A673 (cell line): ENCODE measurements at regions not wholly inside any gene's neighbourhood (a gene's known extent, or its start where the extent isn't known, plus 50 kb on each side); places are given as distances from the start of the nearest gene placed in this dataset.
"Not testable (repeated sequence)": the region's sequence is repeated elsewhere in the genome, so short reads cannot be mapped to it uniquely, and the experiment has no call there.

Source experiments
- CTCF ChIP-seq: fragments of 300-800, 200-600 bp; sonication (generic); conservative IDR thresholded peaks from 2 replicates; pipeline ENCODE4 v1.5.1; 2017; ENCODE audit warnings: low read depth, mild to moderate bottlenecking, antibody characterized with exemption, low read length, moderate library complexity, mixed read lengths
- EZH2 ChIP-seq: fragments of 200-600 bp; sonication (generic); IDR thresholded peaks from 2 replicates; pipeline ENCODE4 v1.6.1; 2017; ENCODE audit warnings: borderline replicate concordance, low read depth, mild to moderate bottlenecking, mixed read lengths, antibody characterized with exemption, low read length; ENCODE audit not compliant: poor library complexity, severe bottlenecking

GRCh38 chr2:111491181-111491580 is 370.5 kb downstream of the BCL2L11 start:
- TF ChIP-seq CTCF, EZH2: not testable (repeated sequence)
